Sigmoid colon (tissue), 6 donors: ENCODE measurements at regions not wholly inside any gene's neighbourhood (a gene's known extent, or its start where the extent isn't known, plus 50 kb on each side); places are given as distances from the start of the nearest gene placed in this dataset.

Experiments
- DNase-seq: peaks from one replicate; pipeline ENCODE4 v3.0.0-alpha.2; 2019
- H3K27ac ChIP-seq, 4 donors: fragments of 200-600 bp; sonication (generic); one replicate each; pipeline ENCODE4 v1.5.1; 2016 to 2019; ENCODE audit warnings: mild to moderate bottlenecking in 1 of 4
- H3K27me3 ChIP-seq, 3 donors: fragments of 200-600 bp; sonication (generic); one replicate each; pipeline ENCODE4 v1.5.1; 2019; ENCODE audit warnings: mild to moderate bottlenecking in 1 of 3
- H3K36me3 ChIP-seq, 4 donors: fragments of 200-600 bp; sonication (generic); one replicate each; pipeline ENCODE4 v1.5.1; 2016 to 2019
- H3K4me1 ChIP-seq, 4 donors: fragments of 200-600 bp; sonication (generic); one replicate each; pipeline ENCODE4 v1.5.1; 2017 to 2019
- H3K4me3 ChIP-seq, 4 donors: fragments of 200-600 bp; sonication (generic); one replicate each; pipeline ENCODE4 v1.5.1; 2017 to 2019; ENCODE audit warnings: mild to moderate bottlenecking in 2 of 4, moderate library complexity in 1 of 4
- H3K9me3 ChIP-seq, 4 donors: fragments of 200-600 bp in 3 of 4; sonication (generic) in 3 of 4; one replicate each; pipeline versions ENCODE4 v1.5.1 to v1.6.1; 2013 to 2019
- CTCF ChIP-seq, 4 experiments: fragments of 450-650 bp in 3 of 4; fragments of 200-600 bp in 1 of 4; IDR thresholded peaks; one replicate each; pipeline ENCODE4 v1.5.1; 2016 to 2019; ENCODE audit warnings: antibody characterized with exemption in 4 of 4, mild to moderate bottlenecking in 3 of 4, moderate library complexity in 2 of 4
- EP300 ChIP-seq, 4 donors: sonication (generic); formaldehyde crosslinking; IDR thresholded peaks; one replicate each; pipeline ENCODE4 v1.6.1; 2017; ENCODE audit warnings: antibody characterized with exemption in 4 of 4
- POLR2A ChIP-seq, 2 donors: fragments of 450-650 bp; IDR thresholded peaks; one replicate each; pipeline ENCODE4 v1.6.1; 2016; ENCODE audit warnings: antibody characterized with exemption in 2 of 2, mild to moderate bottlenecking in 2 of 2, moderate library complexity in 2 of 2
- POLR2AphosphoS5 ChIP-seq, 4 donors: sonication (generic); formaldehyde crosslinking; IDR thresholded peaks; one replicate each; pipeline ENCODE4 v1.6.1; 2017; ENCODE audit warnings: antibody characterized with exemption in 4 of 4
- WGBS, 2 donors: extraction: QIAGEN DNeasy Blood & Tissue Kit; methylation state at CpG; one replicate each; pipeline ENCODE4 v1.1.7; 2013; 5-methylcytosine and 5-hydroxymethylcytosine counted together
- intact Hi-C: fragments of 100-400 bp; cut with DNase I; formaldehyde crosslinking; loops from one replicate; pipeline ENCODE4 v1.15.1; 2023
- donor health status: healthy with polysubstance abuse.
- donor health status: healthy.

GRCh38 chr2:196370381-196370780, 199.0 kb upstream of the STK17B start:
- TF ChIP-seq CTCF (IDR thresholded peaks at IDR 0.05) (no peak), POLR2AphosphoS5 (IDR thresholded peaks at IDR 0.05) (no peak), POLR2A (IDR thresholded peaks at IDR 0.05) (no peak), EP300 (IDR thresholded peaks at IDR 0.05) (no peak)
- no peaks in the 10 kb centered on the region for H3K36me3 ChIP-seq
- DNase-seq = no peak
- H3K4me3 ChIP-seq = no peak overlapping the region
- no peak overlapping the region for H3K27ac ChIP-seq
- H3K9me3 ChIP-seq = no peaks in the 10 kb centered on the region
- WGBS, 2 donors = 86 to 87% methylated on average over 1 of the region's 1 CpG
- intact Hi-C loops = no loop called here
- no peaks in the 10 kb centered on the region for H3K27me3 ChIP-seq
- peaks cover 0 to 16% (median 7%) of the 10 kb centered on the region in 4 donors for H3K4me1 ChIP-seq

- peak overlapping the region in 2 of 4 donors; percentile 27 to 39 for H3K27ac ChIP-seq
- no peaks in the 10 kb centered on the region for H3K27me3 ChIP-seq
- TF ChIP-seq POLR2AphosphoS5 (IDR thresholded peaks at IDR 0.05) = no peak
- no peak for TF ChIP-seq POLR2A (IDR thresholded peaks at IDR 0.05)
- TF ChIP-seq CTCF (IDR thresholded peaks at IDR 0.05) = no peak
- no peak for TF ChIP-seq EP300 (IDR thresholded peaks at IDR 0.05)
- peaks cover 0 to 16% (median 7%) of the 10 kb centered on the region in 4 donors for H3K4me1 ChIP-seq
- WGBS, 2 donors = 54 to 75% methylated on average over 3 of the region's 3 CpGs
- H3K4me3 ChIP-seq = no peak overlapping the region
- no peak for DNase-seq
- intact Hi-C loops = no loop called here
- H3K36me3 ChIP-seq = no peaks in the 10 kb centered on the region
- H3K9me3 ChIP-seq = no peaks in the 10 kb centered on the region
Observed at GRCh38 chr2:196372276-196372809, 201.0 kb upstream of the STK17B start.

- intact Hi-C loops = no loop called here
- TF ChIP-seq POLR2AphosphoS5 (IDR thresholded peaks at IDR 0.05) = no peak
- no peak for TF ChIP-seq CTCF (IDR thresholded peaks at IDR 0.05)
- TF ChIP-seq POLR2A (IDR thresholded peaks at IDR 0.05) = no peak
- no peak for TF ChIP-seq EP300 (IDR thresholded peaks at IDR 0.05)
- H3K27ac ChIP-seq = peak overlapping the region in 2 of 4 donors; percentile 27 to 39
- no peaks in the 10 kb centered on the region for H3K27me3 ChIP-seq
- H3K4me3 ChIP-seq = no peak overlapping the region
- no peak for DNase-seq
- peaks cover 0 to 16% (median 7%) of the 10 kb centered on the region in 4 donors for H3K4me1 ChIP-seq
- no peaks in the 10 kb centered on the region for H3K36me3 ChIP-seq
- WGBS, 2 donors = 34 to 65% methylated on average over 6 of the region's 6 CpGs
- no peaks in the 10 kb centered on the region for H3K9me3 ChIP-seq
Observed at GRCh38 chr2:196372811-196373664, 201.7 kb upstream of the STK17B start.

GRCh38 chr2:196376984-196377877, 205.9 kb upstream of the STK17B start:
- Histone ChIP-seq H3K36me3 (no peaks in the 10 kb centered on the region), H3K9me3 (no peaks in the 10 kb centered on the region), H3K27me3 (no peaks in the 10 kb centered on the region), H3K4me1 (peaks cover 0 to 32% (median 21%) of the 10 kb centered on the region in 4 donors), H3K4me3 (no peak overlapping the region), H3K27ac (no peak overlapping the region)
- 83 to 92% methylated on average over 8 of the region's 8 CpGs for WGBS, 2 donors
- TF ChIP-seq CTCF (IDR thresholded peaks at IDR 0.05) = no peak
- no peak for TF ChIP-seq POLR2AphosphoS5 (IDR thresholded peaks at IDR 0.05)
- no peak for DNase-seq
- intact Hi-C loops = no loop called here
